Limb (tissue), 2 donors: ENCODE measurements at regions not wholly inside any gene's neighbourhood (a gene's known extent, or its start where the extent isn't known, plus 50 kb on each side); places are given as distances from the start of the nearest gene placed in this dataset.

Experiments used
- DNase-seq, 2 donors: peaks; one replicate each; pipeline ENCODE4 v3.0.0-alpha.2; 2016; ENCODE audit errors: extremely low spot score in 2 of 2

- DNase-seq, result no peak
Measured at GRCh38 chr6:80744213-80744612, 637.7 kb downstream of the BCKDHB start.

- peak in 1 of 2 donors; percentile 30 for DNase-seq
Measured at GRCh38 chr6:80742481-80742880, 636.0 kb downstream of the BCKDHB start.

- no peak for DNase-seq
Measured at GRCh38 chr6:80733641-80734040, 627.2 kb downstream of the BCKDHB start.

GRCh38 chr6:80728830-80729229 is 622.4 kb downstream of the BCKDHB start:
- DNase-seq, result no peak

DNA sequence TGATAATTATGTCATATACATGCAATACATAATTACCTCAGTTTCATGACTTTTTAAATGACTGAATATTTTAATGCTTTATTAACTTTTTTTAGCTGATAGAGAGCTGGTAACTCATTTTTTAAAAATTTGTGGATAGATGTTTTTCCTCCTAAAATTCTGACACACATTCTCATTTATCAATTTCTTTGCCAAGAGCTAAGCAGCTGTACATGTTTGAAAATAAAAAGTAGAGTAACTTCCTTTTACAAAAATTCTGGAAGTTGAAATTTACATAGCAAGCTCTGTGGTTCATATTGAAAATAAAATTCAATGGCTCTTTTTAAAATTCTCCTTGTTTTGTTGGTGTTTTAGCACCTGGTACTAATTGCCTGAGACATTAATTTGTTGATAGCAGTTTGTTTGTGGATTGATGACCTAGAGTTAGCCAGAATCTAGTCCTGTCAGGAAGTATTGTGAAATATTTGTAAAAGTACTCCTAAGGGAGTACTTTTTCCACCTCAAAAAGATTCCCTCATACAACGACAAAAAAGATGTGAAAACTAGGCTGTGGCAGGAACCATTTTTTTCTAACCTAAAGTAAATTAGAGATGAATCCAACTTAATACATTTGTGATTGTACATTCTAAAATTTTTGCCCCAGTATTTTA is 621.8 kb downstream of the BCKDHB start:
- DNase-seq, result no peak

DNA sequence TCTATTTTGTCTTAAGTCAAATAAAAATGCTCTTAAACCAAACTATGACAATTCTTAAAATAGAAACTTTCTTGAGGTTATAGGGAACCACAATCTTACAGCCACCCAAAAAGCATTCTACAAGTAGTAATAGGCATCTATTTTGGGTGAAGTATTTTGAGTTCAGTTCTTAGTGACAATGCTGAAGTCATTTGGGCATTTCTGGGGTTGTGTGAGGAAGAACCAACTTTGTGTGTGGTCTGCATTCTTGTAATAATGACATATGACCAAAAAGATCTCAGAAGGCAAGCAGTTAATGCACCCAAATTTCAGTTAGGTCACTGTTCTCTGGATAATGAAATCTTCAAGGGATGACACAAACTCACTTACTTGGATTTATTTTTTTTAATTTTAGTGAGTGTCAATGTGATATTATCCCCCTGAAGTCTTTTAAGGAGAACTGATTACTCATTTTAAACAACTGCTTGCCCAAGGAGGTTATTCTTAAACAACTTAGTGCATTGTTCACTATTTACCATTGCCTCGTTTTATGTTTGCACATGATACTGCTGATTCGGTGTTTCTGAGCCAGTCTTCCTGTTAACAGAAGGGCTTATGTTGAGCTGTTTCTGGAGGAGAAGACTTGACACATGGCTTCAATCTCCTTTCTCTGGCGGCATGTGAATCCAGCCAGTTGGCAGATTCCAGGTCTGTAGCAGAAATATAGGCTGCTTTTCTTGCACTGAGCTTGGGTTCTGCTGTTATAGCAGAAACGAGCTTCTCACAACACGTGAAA is 618.9 kb downstream of the BCKDHB start:
- no peak for DNase-seq

DNA sequence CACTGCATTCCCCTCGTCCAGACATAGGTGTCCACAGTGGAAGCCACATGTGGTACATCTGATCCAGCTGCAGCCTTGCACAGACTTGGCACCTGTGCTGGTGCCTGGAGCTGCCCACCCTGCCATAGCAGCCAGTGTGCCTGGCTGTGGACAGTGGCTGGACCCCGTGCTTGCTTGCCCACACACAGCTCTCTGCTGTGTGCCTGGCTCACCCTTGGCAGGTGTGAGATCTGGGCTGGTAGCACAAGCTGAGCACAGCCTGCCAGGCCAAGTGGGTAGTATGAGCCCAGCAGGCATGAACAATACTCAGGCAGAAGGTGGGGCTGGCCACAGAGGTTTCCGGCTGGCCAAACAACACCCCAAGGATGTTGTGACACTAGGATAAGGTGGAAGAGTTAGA is 614.4 kb downstream of the BCKDHB start:
- no peak for DNase-seq

DNA sequence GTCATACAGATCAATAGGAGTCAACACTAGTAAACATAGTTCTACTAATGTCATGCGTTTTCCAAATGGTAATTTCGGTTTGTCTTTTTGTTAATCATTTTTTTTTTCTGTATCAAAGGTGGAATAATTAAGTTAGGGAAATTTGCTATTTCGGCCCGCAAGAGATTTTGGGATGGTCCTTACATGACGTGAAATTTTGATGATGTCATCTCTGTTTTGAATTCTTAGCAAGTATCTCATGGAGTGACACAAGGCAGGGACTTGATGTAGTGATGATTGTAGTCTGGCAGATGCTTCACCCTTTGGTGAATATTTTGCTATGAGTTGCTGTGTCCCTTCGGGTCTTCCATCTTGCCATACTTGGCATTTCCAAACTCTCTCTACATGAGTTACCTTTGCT is 608.0 kb downstream of the BCKDHB start:
- no peak for DNase-seq

DNA sequence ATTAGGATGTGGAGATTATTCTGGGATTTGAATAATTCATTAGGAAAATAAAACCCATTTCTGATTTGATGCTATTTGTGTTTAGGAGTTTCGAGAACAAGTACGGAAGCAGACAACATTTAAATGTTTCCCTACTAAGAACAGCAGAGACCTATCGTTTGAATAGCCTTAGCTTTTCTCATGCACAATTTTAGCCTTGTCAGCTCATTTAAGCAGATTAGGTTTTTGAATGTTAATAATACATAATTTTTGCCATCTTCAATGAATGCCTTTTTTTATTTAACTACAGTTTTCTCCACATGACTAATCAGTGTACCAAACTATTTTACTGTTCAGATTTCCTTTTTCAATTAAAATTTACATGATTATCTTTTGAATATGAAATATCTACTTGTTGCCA is 592.0 kb downstream of the BCKDHB start:
- DNase-seq, result no peak

DNA sequence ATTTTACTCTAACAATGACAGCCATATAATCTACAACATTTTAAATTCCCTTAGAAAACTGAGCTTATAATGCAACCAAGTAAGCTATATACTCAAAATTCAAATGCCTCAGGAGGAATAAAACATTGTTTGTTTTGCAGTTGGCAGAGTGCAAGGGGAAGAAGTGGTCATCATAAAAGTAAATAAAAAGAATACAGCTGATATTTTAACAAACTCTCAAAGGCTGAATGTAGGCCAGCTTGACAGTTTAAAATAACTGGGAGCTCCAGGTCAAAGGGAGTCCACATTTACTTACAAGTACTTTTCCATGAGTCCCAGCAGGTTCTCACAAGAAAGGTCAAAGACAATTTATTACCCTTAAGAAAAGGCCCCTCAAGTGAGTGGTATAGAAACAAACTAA is 589.8 kb downstream of the BCKDHB start:
- no peak for DNase-seq

DNA sequence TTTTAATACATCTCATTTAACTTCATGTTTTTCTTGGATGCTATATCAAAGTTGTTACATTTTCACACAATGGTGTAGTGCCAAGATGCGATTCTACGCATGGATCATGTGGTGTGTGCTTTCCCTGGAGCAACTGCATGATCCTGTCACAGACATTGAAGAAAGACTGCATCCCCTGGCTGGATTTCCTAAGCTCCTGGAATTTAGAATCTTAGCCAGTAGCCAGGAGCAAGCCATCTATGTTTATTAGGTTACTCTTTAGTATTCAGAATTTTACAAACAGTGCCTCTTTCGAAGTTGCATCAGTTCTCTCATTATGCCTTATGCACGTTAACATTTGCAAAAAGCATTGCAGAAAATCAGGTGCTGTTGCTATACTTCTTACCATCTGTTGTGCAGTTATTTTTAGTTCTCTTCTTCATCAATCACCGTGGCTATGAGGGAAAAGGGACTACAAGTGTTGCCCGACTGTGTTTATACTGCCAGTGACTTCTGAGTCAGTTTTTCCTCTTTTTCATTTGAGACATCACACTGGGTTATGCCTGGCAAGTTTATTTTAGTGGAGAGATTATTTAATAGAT is 584.2 kb downstream of the BCKDHB start:
- no peak for DNase-seq

- DNase-seq, result no peak
Measured at GRCh38 chr6:80689716-80690395, 583.4 kb downstream of the BCKDHB start.

- DNase-seq, result no peak
Measured at GRCh38 chr6:80679992-80680391, 573.5 kb downstream of the BCKDHB start.

GRCh38 chr6:80676386-80676785 is 569.9 kb downstream of the BCKDHB start:
- no peak for DNase-seq

DNA sequence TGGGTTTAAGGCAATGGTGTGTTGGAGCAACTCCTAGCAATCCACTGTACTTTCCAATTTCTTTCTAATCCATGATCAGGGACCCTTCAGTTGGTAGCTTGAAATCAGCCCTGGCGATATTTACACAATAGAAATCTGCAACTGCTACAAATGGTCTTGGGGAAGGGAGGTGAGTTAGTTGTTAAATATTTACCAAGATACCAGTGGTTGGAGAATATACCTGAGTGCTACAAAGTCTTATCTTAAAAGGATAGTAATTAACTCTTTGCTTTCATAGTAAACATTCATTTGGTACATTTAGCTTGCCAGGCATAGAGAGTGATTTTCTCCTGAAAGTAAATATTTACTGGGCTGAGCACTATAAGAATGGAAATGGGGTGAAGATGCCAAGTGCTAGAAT is 568.2 kb downstream of the BCKDHB start:
- no peak for DNase-seq

GRCh38 chr6:80673367-80673766 is 566.9 kb downstream of the BCKDHB start:
- DNase-seq, result no peak

DNA sequence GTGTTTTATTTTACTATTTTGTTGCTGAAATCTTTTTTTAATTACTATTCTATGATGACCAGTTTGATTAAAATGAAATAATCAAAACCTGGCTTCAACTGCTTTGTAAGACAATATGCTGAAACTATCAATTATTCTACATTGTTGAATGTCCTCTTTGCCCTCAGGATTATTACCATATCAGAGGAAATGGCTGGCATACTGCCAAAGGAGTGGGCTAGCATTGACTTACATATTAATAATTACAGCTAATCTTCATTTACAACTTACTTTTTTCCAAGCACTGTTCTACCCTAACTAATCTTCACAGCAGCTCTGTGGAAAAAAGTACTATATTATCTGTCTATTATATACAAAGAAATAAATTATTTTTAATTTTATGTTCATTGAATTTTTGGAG is 560.5 kb downstream of the BCKDHB start:
- no peak for DNase-seq

GRCh38 chr6:80658926-80659325 is 552.5 kb downstream of the BCKDHB start:
- no peak for DNase-seq

- no peak for DNase-seq
Measured at GRCh38 chr6:80647156-80647555, 540.7 kb downstream of the BCKDHB start.

- no peak for DNase-seq
Measured at GRCh38 chr6:80643881-80644280, 537.4 kb downstream of the BCKDHB start.

DNA sequence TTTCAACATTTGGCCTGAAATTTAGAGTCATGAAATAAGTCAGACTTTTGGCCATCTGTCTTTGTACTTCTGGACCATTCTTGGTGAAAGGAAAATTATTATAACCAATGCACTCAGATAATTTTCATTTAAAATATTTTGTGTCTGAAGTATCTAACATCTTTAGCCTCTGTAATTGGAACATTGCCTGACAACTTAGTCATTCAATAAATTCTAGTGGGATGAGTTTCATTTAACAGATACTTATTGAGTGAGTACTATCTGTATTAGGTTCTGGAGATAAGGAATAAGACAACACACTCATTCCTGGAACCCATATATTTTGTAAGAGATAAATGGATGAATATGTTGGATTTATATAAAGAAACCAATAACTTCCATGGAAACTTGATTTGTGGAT is 536.0 kb downstream of the BCKDHB start:
- no peak for DNase-seq

DNA sequence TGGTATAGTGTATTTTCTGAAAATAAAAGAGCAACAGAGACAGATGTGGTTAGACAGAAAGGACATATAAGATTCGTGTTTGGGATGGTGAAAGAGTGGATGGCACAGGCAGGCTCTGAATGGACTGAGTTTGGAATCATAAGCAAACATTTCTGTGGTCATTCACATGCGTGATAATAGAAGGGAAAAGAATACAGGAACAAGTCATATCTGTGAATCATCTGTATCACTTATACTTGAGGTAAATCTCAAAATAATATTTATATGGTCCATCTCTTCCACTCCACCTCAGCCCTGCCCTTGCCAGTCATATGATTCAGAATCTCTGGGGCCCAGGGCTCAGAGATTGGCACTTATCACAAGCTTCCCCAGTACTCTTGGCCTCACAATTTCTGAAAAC is 535.1 kb downstream of the BCKDHB start:
- no peak for DNase-seq
